Body of pancreas (tissue), 4 donors: ENCODE measurements at regions not wholly inside any gene's neighbourhood (a gene's known extent, or its start where the extent isn't known, plus 50 kb on each side); places are given as distances from the start of the nearest gene placed in this dataset.

ENCODE experiments used
- ATAC-seq: fragments of 150-250 bp; one replicate; pipeline ENCODE4 v1.9.1; 2016
- DNase-seq, 4 donors: peaks; one replicate each; pipeline ENCODE4 v3.0.0-alpha.2; 2019
- H3K27ac ChIP-seq, 4 donors: fragments of 200-600 bp; sonication (generic); 1 replicate in 3 of 4; 2 replicates in 1 of 4; pipeline versions ENCODE4 v1.5.1 to v1.6.1; 2016 to 2019; ENCODE audit warnings: mild to moderate bottlenecking in 1 of 4, mixed read lengths in 1 of 4, moderate library complexity in 1 of 4
- H3K27me3 ChIP-seq, 2 donors: fragments of 200-600 bp; sonication (generic); one replicate each; pipeline ENCODE4 v1.6.0; 2016; ENCODE audit warnings: mild to moderate bottlenecking in 1 of 2
- H3K36me3 ChIP-seq, 2 donors: fragments of 200-600 bp; sonication (generic); replicated peaks in 1 of 2; 2 replicates each; pipeline ENCODE4 v1.5.1; 2016; ENCODE audit warnings: low read depth in 2 of 2; ENCODE audit not compliant: insufficient read depth in 1 of 2
- H3K4me1 ChIP-seq: fragments of 200-600 bp; sonication (generic); one replicate; pipeline ENCODE4 v1.6.0; 2016
- H3K4me3 ChIP-seq, 2 donors: fragments of 200-600 bp; sonication (generic); 1 replicate in 1 of 2; 2 replicates in 1 of 2; pipeline ENCODE4 v1.5.1; 2016 to 2019
- H3K9me3 ChIP-seq, 3 donors: fragments of 200-600 bp; sonication (generic); 1 replicate in 2 of 3; 2 replicates in 1 of 3; pipeline ENCODE4 v1.5.1; 2016
- POLR2A ChIP-seq, 3 donors: fragments of 450-650 bp; IDR thresholded peaks; one replicate each; pipeline ENCODE4 v1.6.1; 2016; ENCODE audit warnings: antibody characterized with exemption in 3 of 3, mild to moderate bottlenecking in 2 of 3
- WGBS, 2 donors: methylation state at CpG; one replicate each; pipeline ENCODE4 v1.1.5; 2017; 5-methylcytosine and 5-hydroxymethylcytosine counted together
- intact Hi-C: fragments of 100-400 bp; cut with DNase I; formaldehyde crosslinking; loops from one replicate; pipeline ENCODE4 v1.15.1; 2023
- TF ChIP-seq, protein P1 (sequence below), 7 experiments: fragments of 450-650 bp in 4 of 7; fragments of 200-600 bp in 3 of 7; sonication (generic) in 3 of 7; IDR thresholded peaks; one replicate each; pipeline ENCODE4 v1.5.1; 2016 to 2019; ENCODE audit warnings: antibody characterized with exemption in 7 of 7

- Histone ChIP-seq H3K27ac (no peak overlapping the region), H3K27me3 (no peaks in the 10 kb centered on the region), H3K9me3 (no peaks in the 10 kb centered on the region), H3K4me1 (peaks cover 11% of the 10 kb centered on the region), H3K36me3 (no peaks in the 10 kb centered on the region), H3K4me3 (no peak overlapping the region)
- intact Hi-C loops = no loop called here
- DNase-seq (no peak), ATAC-seq (no peak)
- no peak for TF ChIP-seq POLR2A (IDR thresholded peaks at IDR 0.05)
- TF ChIP-seq, protein P1, sequence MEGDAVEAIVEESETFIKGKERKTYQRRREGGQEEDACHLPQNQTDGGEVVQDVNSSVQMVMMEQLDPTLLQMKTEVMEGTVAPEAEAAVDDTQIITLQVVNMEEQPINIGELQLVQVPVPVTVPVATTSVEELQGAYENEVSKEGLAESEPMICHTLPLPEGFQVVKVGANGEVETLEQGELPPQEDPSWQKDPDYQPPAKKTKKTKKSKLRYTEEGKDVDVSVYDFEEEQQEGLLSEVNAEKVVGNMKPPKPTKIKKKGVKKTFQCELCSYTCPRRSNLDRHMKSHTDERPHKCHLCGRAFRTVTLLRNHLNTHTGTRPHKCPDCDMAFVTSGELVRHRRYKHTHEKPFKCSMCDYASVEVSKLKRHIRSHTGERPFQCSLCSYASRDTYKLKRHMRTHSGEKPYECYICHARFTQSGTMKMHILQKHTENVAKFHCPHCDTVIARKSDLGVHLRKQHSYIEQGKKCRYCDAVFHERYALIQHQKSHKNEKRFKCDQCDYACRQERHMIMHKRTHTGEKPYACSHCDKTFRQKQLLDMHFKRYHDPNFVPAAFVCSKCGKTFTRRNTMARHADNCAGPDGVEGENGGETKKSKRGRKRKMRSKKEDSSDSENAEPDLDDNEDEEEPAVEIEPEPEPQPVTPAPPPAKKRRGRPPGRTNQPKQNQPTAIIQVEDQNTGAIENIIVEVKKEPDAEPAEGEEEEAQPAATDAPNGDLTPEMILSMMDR (IDR thresholded peaks at IDR 0.05) = no peak
- 25 to 29% methylated on average over 4 of the region's 4 CpGs for WGBS, 2 donors
Observed at GRCh38 chr6:27619436-27619835, 146.5 kb upstream of the ZNF184 start.

DNA sequence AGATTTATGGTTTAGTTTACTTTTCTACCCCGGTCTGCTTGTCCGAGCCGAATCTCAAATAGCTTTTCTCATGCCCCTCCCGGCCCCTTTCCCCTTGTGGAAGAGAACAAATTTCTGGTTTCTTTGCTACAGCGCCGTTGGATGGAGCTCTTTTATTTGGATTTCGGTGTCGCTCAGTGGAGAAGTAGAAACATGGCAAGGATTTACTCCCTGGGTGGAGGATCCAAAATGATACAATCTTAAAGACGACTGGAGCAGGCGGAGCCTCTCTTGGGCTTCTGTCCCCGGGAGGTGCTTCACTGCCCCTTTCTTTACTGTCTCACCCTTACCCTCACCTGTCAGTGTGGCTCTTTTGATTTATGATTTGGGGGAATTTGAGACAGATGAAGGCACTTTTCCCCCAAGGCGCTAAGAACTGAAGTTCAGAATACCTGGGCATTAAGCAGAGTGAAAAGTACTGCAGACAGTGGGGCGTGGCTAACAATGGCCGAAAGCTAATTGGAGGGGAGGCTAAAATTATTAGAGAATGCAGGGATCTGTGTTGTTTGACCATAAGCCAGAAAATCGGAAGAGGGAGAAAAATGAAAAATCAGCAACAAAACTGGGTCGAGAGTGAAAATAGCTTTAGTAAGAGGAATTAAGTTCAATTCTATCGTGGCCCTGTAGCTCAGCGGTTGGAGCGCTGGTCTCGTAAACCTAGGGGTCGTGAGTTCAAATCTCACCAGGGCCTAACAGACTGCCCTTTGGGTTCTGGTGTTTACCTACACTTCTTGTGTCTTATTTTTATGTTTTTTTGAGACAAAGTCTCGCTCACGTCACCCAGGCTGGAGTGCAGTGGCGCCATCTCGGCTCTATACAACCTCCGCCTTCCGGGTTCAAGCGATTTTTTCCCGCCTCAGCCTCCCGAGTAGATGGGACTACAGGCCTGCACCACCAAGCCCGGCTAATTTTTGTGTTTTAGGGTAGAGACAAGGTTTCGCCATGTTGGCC, 145.1 kb upstream of the ZNF184 start:
- Histone ChIP-seq H3K4me1 (peaks cover 11% of the 10 kb centered on the region), H3K9me3 (no peaks in the 10 kb centered on the region), H3K4me3 (no peak overlapping the region), H3K36me3 (no peaks in the 10 kb centered on the region), H3K27me3 (peaks cover 0 to 5% of the 10 kb centered on the region in 2 donors), H3K27ac (no peak overlapping the region)
- DNase-seq = no peak
- TF ChIP-seq, protein P1 (IDR thresholded peaks at IDR 0.05) = no peak
- TF ChIP-seq POLR2A (IDR thresholded peaks at IDR 0.05) = no peak
- intact Hi-C loops = no loop called here
- ATAC-seq = no peak
- WGBS, 2 donors = 29% methylated on average over 32 of the region's 32 CpGs

- Histone ChIP-seq H3K4me3 (no peak overlapping the region), H3K27ac (no peak overlapping the region), H3K9me3 (no peaks in the 10 kb centered on the region), H3K36me3 (no peaks in the 10 kb centered on the region), H3K4me1 (peaks cover 11% of the 10 kb centered on the region), H3K27me3 (peaks cover 0 to 6% of the 10 kb centered on the region in 2 donors)
- ATAC-seq (no peak), DNase-seq (no peak)
- intact Hi-C loops = no loop called here
- 2 to 4% methylated on average over 18 of the region's 18 CpGs for WGBS, 2 donors
- TF ChIP-seq, protein P1 (IDR thresholded peaks at IDR 0.05) = no peak
- no peak for TF ChIP-seq POLR2A (IDR thresholded peaks at IDR 0.05)
Observed at GRCh38 chr6:27617046-27617687, 144.3 kb upstream of the ZNF184 start.

GRCh38 chr6:27616328-27617045, 143.6 kb upstream of the ZNF184 start:
- Histone ChIP-seq H3K27me3 (peaks cover 0 to 11% of the 10 kb centered on the region in 2 donors), H3K9me3 (no peaks in the 10 kb centered on the region), H3K4me3 (no peak overlapping the region), H3K4me1 (peaks cover 11% of the 10 kb centered on the region), H3K27ac (no peak overlapping the region), H3K36me3 (no peaks in the 10 kb centered on the region)
- 20 to 29% methylated on average over 6 of the region's 6 CpGs for WGBS, 2 donors
- DNase-seq (no peak), ATAC-seq (no peak)
- intact Hi-C loops = no loop called here
- TF ChIP-seq, protein P1 (IDR thresholded peaks at IDR 0.05) = no peak
- no peak for TF ChIP-seq POLR2A (IDR thresholded peaks at IDR 0.05)
